Prostate gland (tissue), 2 donors: ENCODE measurements at regions not wholly inside any gene's neighbourhood (a gene's known extent, or its start where the extent isn't known, plus 50 kb on each side); places are given as distances from the start of the nearest gene placed in this dataset.
"Not testable (repeated sequence)": the region's sequence is repeated elsewhere in the genome, so short reads cannot be mapped to it uniquely, and the experiment has no call there.

Experiments used
- DNase-seq: peaks from one replicate; pipeline ENCODE4 v3.0.0-alpha.2; 2019; ENCODE audit warnings: low spot score
- H3K27ac ChIP-seq, 2 donors: fragments of 200-600 bp; sonication (generic); 2 replicates each; pipeline ENCODE4 v1.5.1; 2017 to 2019
- H3K27me3 ChIP-seq: fragments of 200-600 bp; sonication (generic); replicated peaks from 2 replicates; pipeline ENCODE4 v1.5.1; 2019; ENCODE audit not compliant: insufficient read depth
- H3K36me3 ChIP-seq, 2 donors: fragments of 200-600 bp; sonication (generic); 1 replicate in 1 of 2; 2 replicates in 1 of 2; pipeline versions ENCODE4 v1.5.1 to v1.8.1; 2017 to 2019
- H3K4me1 ChIP-seq: fragments of 200-600 bp; sonication (generic); replicated peaks from 2 replicates; pipeline ENCODE4 v1.5.1; 2019
- H3K4me3 ChIP-seq, 2 donors: fragments of 200-600 bp; sonication (generic); 2 replicates each; pipeline ENCODE4 v1.5.1; 2017 to 2019
- H3K9me3 ChIP-seq: fragments of 200-600 bp; sonication (generic); 2 replicates; pipeline ENCODE4 v1.5.1; 2017
- POLR2A ChIP-seq: fragments of 450-650 bp; IDR thresholded peaks from one replicate; pipeline ENCODE4 v1.6.1; 2016; ENCODE audit warnings: antibody characterized with exemption, mild to moderate bottlenecking
- POLR2AphosphoS5 ChIP-seq: sonication (generic); formaldehyde crosslinking; IDR thresholded peaks from one replicate; pipeline ENCODE4 v1.6.1; 2017; ENCODE audit warnings: antibody characterized with exemption
- WGBS: methylation state at CpG from one replicate; pipeline ENCODE4 v1.1.5; 2018; 5-methylcytosine and 5-hydroxymethylcytosine counted together
- intact Hi-C: fragments of 100-400 bp; cut with DNase I; formaldehyde crosslinking; loops from one replicate; pipeline ENCODE4 v1.14.2; 2022
- TF ChIP-seq, protein P1 (sequence below), 4 experiments: fragments of 200-600 bp in 2 of 4; fragments of 450-650 bp in 2 of 4; sonication (generic) in 2 of 4; IDR thresholded peaks; 1 replicate in 3 of 4; 2 replicates in 1 of 4; pipeline ENCODE4 v1.5.1; 2016 to 2019; ENCODE audit warnings: antibody characterized with exemption in 4 of 4, mild to moderate bottlenecking in 2 of 4, moderate library complexity in 2 of 4

DNA sequence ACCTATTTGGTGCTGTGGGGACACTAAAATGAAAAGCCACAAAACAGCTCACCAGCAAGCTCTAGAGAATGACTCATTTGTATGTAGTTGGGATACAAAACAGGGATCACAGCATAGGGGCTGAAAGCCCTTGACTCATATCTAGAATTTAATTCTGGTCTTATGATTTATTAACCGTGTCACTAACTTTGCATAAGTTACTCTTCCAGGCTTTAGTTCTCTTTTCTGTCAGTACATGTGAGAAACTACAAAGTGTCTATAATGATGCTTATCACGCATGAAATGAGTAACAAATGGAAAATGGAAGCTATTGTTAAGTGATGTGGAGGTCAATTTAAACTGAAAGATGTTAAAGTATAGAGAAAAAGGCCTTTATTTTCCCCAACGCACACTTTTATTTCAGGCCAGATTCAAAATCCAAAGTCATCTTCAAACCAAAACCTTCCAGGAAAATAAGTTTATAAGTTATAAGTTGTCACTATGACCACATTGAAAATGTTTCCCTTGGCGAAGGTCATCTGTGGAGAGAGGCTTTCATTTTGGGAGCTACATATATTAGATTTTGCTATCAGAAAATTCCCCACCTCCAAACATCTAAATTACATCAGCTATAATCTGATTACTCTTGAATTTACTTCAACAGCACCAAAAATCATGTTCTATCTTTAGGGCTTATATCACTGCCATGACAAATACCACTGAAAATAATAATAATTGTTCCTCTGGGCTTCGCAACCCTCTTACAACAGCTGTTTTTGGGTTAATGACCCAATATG, 430.5 kb downstream of the MRPL39 start:
- no peak for DNase-seq
- H3K4me3 ChIP-seq: no peak overlapping the region
- H3K27ac ChIP-seq: no peak overlapping the region
- TF ChIP-seq POLR2A (no peak), POLR2AphosphoS5 (no peak)
- TF ChIP-seq, protein P1, sequence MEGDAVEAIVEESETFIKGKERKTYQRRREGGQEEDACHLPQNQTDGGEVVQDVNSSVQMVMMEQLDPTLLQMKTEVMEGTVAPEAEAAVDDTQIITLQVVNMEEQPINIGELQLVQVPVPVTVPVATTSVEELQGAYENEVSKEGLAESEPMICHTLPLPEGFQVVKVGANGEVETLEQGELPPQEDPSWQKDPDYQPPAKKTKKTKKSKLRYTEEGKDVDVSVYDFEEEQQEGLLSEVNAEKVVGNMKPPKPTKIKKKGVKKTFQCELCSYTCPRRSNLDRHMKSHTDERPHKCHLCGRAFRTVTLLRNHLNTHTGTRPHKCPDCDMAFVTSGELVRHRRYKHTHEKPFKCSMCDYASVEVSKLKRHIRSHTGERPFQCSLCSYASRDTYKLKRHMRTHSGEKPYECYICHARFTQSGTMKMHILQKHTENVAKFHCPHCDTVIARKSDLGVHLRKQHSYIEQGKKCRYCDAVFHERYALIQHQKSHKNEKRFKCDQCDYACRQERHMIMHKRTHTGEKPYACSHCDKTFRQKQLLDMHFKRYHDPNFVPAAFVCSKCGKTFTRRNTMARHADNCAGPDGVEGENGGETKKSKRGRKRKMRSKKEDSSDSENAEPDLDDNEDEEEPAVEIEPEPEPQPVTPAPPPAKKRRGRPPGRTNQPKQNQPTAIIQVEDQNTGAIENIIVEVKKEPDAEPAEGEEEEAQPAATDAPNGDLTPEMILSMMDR (IDR thresholded peaks at IDR 0.05): no peak
- WGBS: 78% methylated on average over 5 of the region's 5 CpGs
- H3K4me1 ChIP-seq: no peaks in the 10 kb centered on the region
- intact Hi-C loops: no loop called here
- H3K9me3 ChIP-seq: no peaks in the 10 kb centered on the region
- H3K36me3 ChIP-seq: no peaks in the 10 kb centered on the region
- H3K27me3 ChIP-seq: no peaks in the 10 kb centered on the region

- Histone ChIP-seq H3K27me3 (no peaks in the 10 kb centered on the region), H3K4me3 (no peak overlapping the region), H3K4me1 (no peaks in the 10 kb centered on the region), H3K9me3 (no peaks in the 10 kb centered on the region), H3K36me3 (no peaks in the 10 kb centered on the region), H3K27ac (no peak overlapping the region)
- intact Hi-C loops: no loop called here
- no peak for DNase-seq
- TF ChIP-seq POLR2AphosphoS5: no peak
- TF ChIP-seq, protein P1 (IDR thresholded peaks at IDR 0.05): no peak
- no peak for TF ChIP-seq POLR2A
- WGBS: 82% methylated on average over 2 of the region's 2 CpGs
Observed at GRCh38 chr21:25175938-25176337, 431.3 kb downstream of the MRPL39 start.

DNA sequence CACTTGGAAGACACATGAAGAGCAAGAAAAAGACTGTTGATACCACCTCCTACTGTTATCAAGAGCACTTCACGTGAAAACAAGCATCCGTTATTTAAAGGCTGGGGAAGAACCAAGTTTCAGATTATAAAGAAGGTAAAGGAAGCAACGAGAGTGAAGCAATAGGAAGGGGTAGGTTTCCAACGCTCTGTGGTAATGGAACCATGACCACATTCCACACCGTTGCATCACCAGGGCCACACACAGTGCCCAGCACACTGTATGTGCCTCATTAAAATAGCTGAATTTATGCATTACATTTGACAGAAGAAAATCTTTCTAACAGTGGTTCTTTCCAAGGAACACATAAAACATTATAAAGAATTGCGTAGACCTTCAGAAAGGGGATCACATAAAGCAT, 435.8 kb downstream of the MRPL39 start:
- intact Hi-C loops: no loop called here

GRCh38 chr21:25170681-25171080, 436.6 kb downstream of the MRPL39 start:
- Histone ChIP-seq H3K36me3 (no peaks in the 10 kb centered on the region), H3K27me3 (no peaks in the 10 kb centered on the region), H3K27ac (no peak overlapping the region), H3K4me1 (no peaks in the 10 kb centered on the region), H3K4me3 (no peak overlapping the region), H3K9me3 (no peaks in the 10 kb centered on the region)
- intact Hi-C loops: no loop called here
- TF ChIP-seq, protein P1 (IDR thresholded peaks at IDR 0.05): no peak
- no peak for TF ChIP-seq POLR2A
- no peak for TF ChIP-seq POLR2AphosphoS5
- WGBS: 94% methylated on average over 3 of the region's 3 CpGs
- DNase-seq: no peak

More for the DNA sequence above, 435.8 kb downstream of the MRPL39 start:
- WGBS: 79% methylated on average over 6 of the region's 6 CpGs
- no peak for TF ChIP-seq POLR2A
- TF ChIP-seq, protein P1 (IDR thresholded peaks at IDR 0.05): no peak
- Histone ChIP-seq H3K9me3 (no peaks in the 10 kb centered on the region), H3K4me1 (no peaks in the 10 kb centered on the region), H3K36me3 (no peaks in the 10 kb centered on the region), H3K27ac (no peak overlapping the region), H3K4me3 (no peak overlapping the region), H3K27me3 (no peaks in the 10 kb centered on the region)
- DNase-seq: no peak

DNA sequence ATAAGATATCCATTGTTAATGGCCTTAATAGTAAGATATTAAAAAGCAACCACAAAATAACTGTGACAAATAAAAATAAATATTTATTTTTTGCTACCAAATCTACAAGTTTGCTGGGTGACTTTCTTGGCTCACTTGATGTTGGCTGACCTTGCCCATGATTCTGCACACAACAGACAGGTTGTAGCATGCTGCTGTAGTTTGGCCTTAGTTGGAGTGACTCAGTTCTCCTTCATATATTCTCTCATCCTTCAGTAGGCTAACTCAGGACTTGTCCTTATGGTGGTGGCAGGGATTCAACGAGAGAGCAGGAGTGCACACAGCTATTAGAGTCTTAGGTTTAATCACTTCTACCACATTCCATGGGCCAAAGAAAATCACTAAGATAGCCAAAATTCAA, 437.9 kb downstream of the MRPL39 start:
- WGBS: 88% methylated on average over 1 of the region's 1 CpG
- intact Hi-C loops: no loop called here
- no peaks in the 10 kb centered on the region for H3K4me1 ChIP-seq
- no peak overlapping the region for H3K4me3 ChIP-seq
- no peaks in the 10 kb centered on the region for H3K9me3 ChIP-seq
- H3K27ac ChIP-seq: no peak overlapping the region
- H3K27me3 ChIP-seq: no peaks in the 10 kb centered on the region
- DNase-seq: no peak
- TF ChIP-seq, protein P1 (IDR thresholded peaks at IDR 0.05): no peak
- no peak for TF ChIP-seq POLR2A
- TF ChIP-seq POLR2AphosphoS5: no peak
- no peaks in the 10 kb centered on the region for H3K36me3 ChIP-seq

DNA sequence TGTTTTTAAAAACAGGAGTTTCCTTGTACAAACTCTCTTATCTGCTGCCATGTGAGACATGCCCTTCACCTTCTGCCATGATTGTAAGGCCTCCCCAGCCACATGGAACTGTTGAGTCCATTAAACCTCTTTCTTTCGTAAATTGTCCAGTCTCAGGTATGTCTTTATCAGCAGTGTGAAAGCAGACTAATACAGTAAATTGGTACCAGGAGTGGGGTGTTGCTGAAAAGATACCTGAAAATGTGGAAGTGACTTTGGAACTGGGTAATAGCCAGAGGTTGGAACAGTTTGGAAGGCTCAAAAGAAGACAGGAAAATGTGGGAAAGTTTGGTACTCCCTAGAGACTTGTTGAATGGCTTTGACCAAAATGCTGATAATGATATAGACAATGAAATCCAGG, 440.4 kb downstream of the MRPL39 start:
- H3K4me3 ChIP-seq, H3K9me3 ChIP-seq, H3K27ac ChIP-seq, H3K36me3 ChIP-seq, H3K27me3 ChIP-seq, intact Hi-C loops, DNase-seq, H3K4me1 ChIP-seq: not testable (repeated sequence)
- WGBS: 91% methylated on average over 1 of the region's 1 CpG
